ENCODE measurements at regions not wholly inside any gene's neighbourhood (a gene's known extent, or its start where the extent isn't known, plus 50 kb on each side); places are given as distances from the start of the nearest gene placed in this dataset.
A peak's percentile ranks its signal among the peaks of the same experiment; 100 is the strongest.

DNA sequence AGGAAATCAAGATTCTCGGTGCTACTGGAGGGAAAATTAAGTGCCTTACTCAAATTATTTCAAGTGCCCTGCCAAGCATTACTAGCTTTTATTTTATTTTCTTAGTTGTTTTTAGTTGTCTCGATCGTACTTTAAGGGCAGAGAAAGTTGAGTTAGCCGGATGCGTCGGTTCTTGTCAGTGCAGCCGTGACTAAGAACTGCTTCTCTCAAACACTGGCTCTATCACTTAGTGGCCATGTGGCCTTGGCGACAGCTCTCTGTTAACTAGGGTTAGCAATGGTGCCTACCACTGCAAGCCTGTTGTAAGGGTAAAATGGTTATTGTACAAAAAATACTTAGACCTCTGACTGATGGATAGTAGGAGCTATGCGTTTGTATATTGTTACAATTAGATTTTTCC, 227.8 kb downstream of the KATNAL1 start:
- H3K27me3 ChIP-seq (ENCODE audit: control insufficient read depth in 2 of 2, insufficient read depth in 2 of 2, low read length in 2 of 2): peaks cover 0 to 14% of the 10 kb centered on the region in 2 experiments; a peak in 3 of 5 replicates
- no peak overlapping the region for H3K4me2 ChIP-seq (ENCODE audit: insufficient read depth, low read length)
- no peaks in the 10 kb centered on the region for H3K36me3 ChIP-seq (ENCODE audit: control insufficient read depth, insufficient read depth, low read length)
- no peak for DNase-seq (ENCODE audit: extremely low read depth in 1 of 4, low spot score in 3 of 4)
- 0% methylated on average over 8 of the region's 9 CpGs for WGBS (ENCODE audit: insufficient coverage, low coverage, missing lambda C conversion rate)
- intact Hi-C loops (cut with micrococcal nuclease) (no loop called here), in situ Hi-C loops (cut with MboI) (no loop called here)
- ATAC-seq: no peak
- FAIRE-seq: no peak
- no peak for TF ChIP-seq ZBED1 (IDR thresholded peaks at IDR 0.05)
- H3K79me2 ChIP-seq (ENCODE audit: control insufficient read depth, insufficient read depth, low read length): no peaks in the 10 kb centered on the region
- ChIA-PET POLR2A (no interaction called here), CTCF (ENCODE audit: low intra/inter-chr PET ratio) (no interaction called here)
- H3K9me1 ChIP-seq (ENCODE audit: control insufficient read depth, insufficient read depth, low read length): no peaks in the 10 kb centered on the region
- no peaks in the 10 kb centered on the region for H4K20me1 ChIP-seq (replicated peaks; ENCODE audit: control insufficient read depth, insufficient read depth, low read length)
- no peak overlapping the region for H2AFZ ChIP-seq (ENCODE audit: low read depth, low read length)
- no peaks in the 10 kb centered on the region; the same call in 1 of the 2 replicates for H3K9me3 ChIP-seq (replicated peaks; ENCODE audit: control insufficient read depth, insufficient read depth, low read depth, low read length)
- H3K9ac ChIP-seq (ENCODE audit: insufficient read depth in 1 of 2, low read depth in 2 of 2, low read length in 2 of 2): no peak overlapping the region
- no TSS peak for BruUV-seq (replicated peaks)
- no peak overlapping the region for H3K4me3 ChIP-seq
- H3K27ac ChIP-seq (ENCODE audit: extremely low read depth, low read depth, low read length): no peak overlapping the region
- H3K4me1 ChIP-seq (replicated peaks in 1 of 2; ENCODE audit: control insufficient read depth in 2 of 2, insufficient read depth in 2 of 2, low read length in 2 of 2): no peaks in the 10 kb centered on the region

DNA sequence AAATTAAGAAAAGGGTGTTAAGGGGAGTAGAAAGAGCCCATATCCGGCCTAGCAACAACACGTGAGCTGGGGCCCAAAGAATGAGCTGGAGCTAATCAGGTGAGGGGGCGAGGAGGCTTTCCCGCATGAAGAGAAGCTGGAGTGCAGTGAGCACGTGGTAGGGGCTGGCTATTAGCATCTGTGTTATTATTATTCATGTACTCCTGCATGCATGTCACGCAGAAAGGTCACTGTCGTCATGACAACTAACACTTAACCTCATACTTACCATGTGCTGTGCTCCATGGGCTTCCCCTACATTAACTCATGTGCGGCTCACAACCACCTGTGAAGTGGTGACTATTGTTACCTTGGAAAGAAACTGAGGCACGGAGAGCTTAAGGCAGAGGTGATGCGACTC, 227.6 kb upstream of the UBL3 start:
- Histone ChIP-seq H3K36me3 (ENCODE audit: control insufficient read depth, insufficient read depth, low read length) (no peaks in the 10 kb centered on the region), H3K4me2 (ENCODE audit: insufficient read depth, low read length) (no peak overlapping the region), H2AFZ (ENCODE audit: low read depth, low read length) (no peak overlapping the region), H3K9ac (ENCODE audit: insufficient read depth in 1 of 2, low read depth in 2 of 2, low read length in 2 of 2) (no peak overlapping the region), H3K4me3 (no peak overlapping the region), H3K4me1 (replicated peaks in 1 of 2; ENCODE audit: control insufficient read depth in 2 of 2, insufficient read depth in 2 of 2, low read length in 2 of 2) (no peaks in the 10 kb centered on the region), H3K79me2 (ENCODE audit: control insufficient read depth, insufficient read depth, low read length) (no peaks in the 10 kb centered on the region), H3K9me1 (ENCODE audit: control insufficient read depth, insufficient read depth, low read length) (no peaks in the 10 kb centered on the region), H3K27ac (ENCODE audit: extremely low read depth, low read depth, low read length) (no peak overlapping the region), H4K20me1 (replicated peaks; ENCODE audit: control insufficient read depth, insufficient read depth, low read length) (no peaks in the 10 kb centered on the region), H3K27me3 (ENCODE audit: control insufficient read depth in 2 of 2, insufficient read depth in 2 of 2, low read length in 2 of 2) (peaks cover 0 to 14% of the 10 kb centered on the region in 2 experiments; a peak in 3 of 5 replicates), H3K9me3 (replicated peaks; ENCODE audit: control insufficient read depth, insufficient read depth, low read depth, low read length) (no peaks in the 10 kb centered on the region; the same call in 1 of the 2 replicates)
- CTCF ChIA-PET (ENCODE audit: low intra/inter-chr PET ratio): no interaction called here
- FAIRE-seq (no peak), ATAC-seq (no peak), DNase-seq (ENCODE audit: extremely low read depth in 1 of 4, low spot score in 3 of 4) (no peak)
- 0% methylated on average over 10 of the region's 10 CpGs for WGBS (ENCODE audit: insufficient coverage, low coverage, missing lambda C conversion rate)
- intact Hi-C loops (cut with micrococcal nuclease) (no loop called here), in situ Hi-C loops (cut with MboI) (no loop called here)
- peak; percentile 43; the same call in 1 of the 2 replicates for TF ChIP-seq RFX1 (IDR thresholded peaks at IDR 0.05)
- TF ChIP-seq CBFB (CRISPR knock-in tag; IDR thresholded peaks at IDR 0.05): no peak
- BruUV-seq (replicated peaks): no TSS peak
- POLR2A ChIA-PET: interaction anchor here (0.6 to 1.1 kb wide), 3 partner anchors 20 to 551 kb away, joined by 3 read pairs; no protein-coding TSS in a partner anchor
